LNCaP clone FGC (cell line): ENCODE measurements at regions not wholly inside any gene's neighbourhood (a gene's known extent, or its start where the extent isn't known, plus 50 kb on each side); places are given as distances from the start of the nearest gene placed in this dataset.

ENCODE experiments used
- DNase-seq: peaks from one replicate; pipeline ENCODE4 v3.0.0-alpha.2; 2011; ENCODE audit warnings: low read depth
- H3K4me3 ChIP-seq: 2 replicates; pipeline ENCODE4 v1.5.1; 2011; ENCODE audit warnings: mild to moderate bottlenecking, low read depth, low read length, control low read depth
- CTCF ChIP-seq: IDR thresholded peaks from 2 replicates; pipeline ENCODE4 v1.5.1; 2012; ENCODE audit warnings: mild to moderate bottlenecking; ENCODE audit not compliant: control insufficient read depth, insufficient read depth; ENCODE audit errors: extremely low read depth

- TF ChIP-seq CTCF, result no peak
- DNase-seq, result no peak
These were observed 1329.5 kb upstream of the B3GALT2 start for GRCh38 chr1:194515916-194516315.

GRCh38 chr1:194512957-194513356 is 1326.5 kb upstream of the B3GALT2 start:
- no peak for DNase-seq
- no peak for TF ChIP-seq CTCF
- no peak overlapping the region for H3K4me3 ChIP-seq

More at GRCh38 chr1:194515916-194516315, 1329.5 kb upstream of the B3GALT2 start:
- no peak overlapping the region for H3K4me3 ChIP-seq

GRCh38 chr1:194512345-194512744 is 1325.9 kb upstream of the B3GALT2 start:
- DNase-seq, result no peak
- no peak for TF ChIP-seq CTCF
- no peak overlapping the region for H3K4me3 ChIP-seq

- no peak for DNase-seq
- TF ChIP-seq CTCF, result no peak
- H3K4me3 ChIP-seq, result no peak overlapping the region
These were observed 1316.8 kb upstream of the B3GALT2 start for GRCh38 chr1:194503209-194503608.

DNA sequence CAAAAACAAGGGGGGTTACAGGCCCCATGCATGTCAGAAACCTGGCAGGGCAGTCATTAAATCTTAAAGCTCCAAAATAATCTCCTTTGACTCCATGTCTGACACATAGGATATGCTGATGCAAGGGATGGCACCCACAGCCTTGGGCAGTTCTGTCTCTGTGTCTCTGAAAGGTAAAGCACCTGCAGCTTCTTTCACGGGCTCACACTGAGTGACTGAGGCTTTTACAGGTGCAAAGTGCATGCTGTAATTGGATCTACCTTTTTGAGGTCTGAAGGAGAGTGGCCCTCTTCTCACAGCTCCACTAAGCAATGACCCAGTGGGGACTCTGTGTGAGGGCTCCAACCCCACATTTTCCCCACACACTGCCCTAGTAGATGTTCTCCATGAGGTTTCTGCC is 1309.0 kb upstream of the B3GALT2 start:
- DNase-seq, result no peak
- no peak overlapping the region for H3K4me3 ChIP-seq
- no peak for TF ChIP-seq CTCF

- no peak for TF ChIP-seq CTCF
- no peak overlapping the region for H3K4me3 ChIP-seq
These were observed 1300.8 kb upstream of the B3GALT2 start for GRCh38 chr1:194487172-194487571.

DNA sequence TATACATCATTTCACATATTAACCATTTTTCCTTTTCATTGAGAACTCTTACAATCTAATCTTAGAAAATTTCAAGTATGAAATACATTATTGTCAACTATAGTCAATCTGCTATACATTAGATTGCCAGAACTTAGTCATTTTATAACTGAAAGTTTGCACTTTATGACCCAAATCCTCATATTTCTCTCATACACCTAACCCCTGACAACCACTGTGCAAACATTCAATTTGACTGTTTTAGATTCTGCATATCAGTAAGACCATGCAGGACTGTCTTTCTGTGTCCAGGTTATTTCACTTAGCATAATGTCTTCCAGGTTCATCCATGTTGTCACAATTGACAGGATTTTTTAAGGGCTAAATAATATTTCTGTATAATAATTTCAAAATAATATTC is 1299.0 kb upstream of the B3GALT2 start:
- DNase-seq, result no peak
- no peak for TF ChIP-seq CTCF
- no peak overlapping the region for H3K4me3 ChIP-seq

More at GRCh38 chr1:194487172-194487571, 1300.8 kb upstream of the B3GALT2 start:
- DNase-seq, result no peak
